RWPE1 (cell line): ENCODE measurements at regions not wholly inside any gene's neighbourhood (a gene's known extent, or its start where the extent isn't known, plus 50 kb on each side); places are given as distances from the start of the nearest gene placed in this dataset.

ENCODE experiments used
- CTCF ChIA-PET: fragments of 350-600 bp; sonication (Branson Sonifier 250); formaldehyde crosslinking; extraction: SDS; loops from one replicate; lab custom pipeline; 2021; lab: Yijun Ruan, JAX
- POLR2A ChIA-PET: fragments of 400-600 bp; formaldehyde crosslinking; extraction: SDS; loops from one replicate; lab custom pipeline; 2020; ENCODE audit warnings: antibody characterized with exemption; ENCODE audit not compliant: low non-redundant PET; lab: Yijun Ruan, JAX
- DNase-seq: peaks from one replicate; pipeline ENCODE4 v3.0.0; 2012; ENCODE audit warnings: low spot score
- H3K27ac ChIP-seq: fragments of 450-650 bp; 2 replicates; pipeline ENCODE4 v1.5.1; 2017
- CTCF ChIP-seq: fragments of 450-650 bp; conservative IDR thresholded peaks from 2 replicates; pipeline ENCODE4 v1.5.1; 2017; ENCODE audit warnings: low read depth, mild to moderate bottlenecking

GRCh38 chr18:56458770-56459712 is 179.4 kb downstream of the TXNL1 start:
- ChIA-PET CTCF (interaction anchor here (0.6 kb wide), 1 partner anchor 541 kb away, joined by 3 read pairs; no protein-coding TSS in a partner anchor), POLR2A (no interaction called here)
- TF ChIP-seq CTCF: no peak
- no peak for DNase-seq
- no peak overlapping the region for H3K27ac ChIP-seq

- DNase-seq: no peak
- CTCF ChIA-PET: no interaction called here
- POLR2A ChIA-PET: no interaction called here
- no peak for TF ChIP-seq CTCF
- no peak overlapping the region for H3K27ac ChIP-seq
These were observed 182.5 kb downstream of the TXNL1 start for GRCh38 chr18:56455874-56456273.

- ChIA-PET POLR2A (no interaction called here), CTCF (no interaction called here)
- no peak for DNase-seq
- H3K27ac ChIP-seq: no peak overlapping the region
- no peak for TF ChIP-seq CTCF
These were observed 183.3 kb downstream of the TXNL1 start for GRCh38 chr18:56455141-56455540.

- ChIA-PET POLR2A (no interaction called here), CTCF (interaction anchor here (0.7 kb wide), 1 partner anchor 491 kb away, joined by 3 read pairs; no protein-coding TSS in a partner anchor)
These were observed 184.8 kb downstream of the TXNL1 start for GRCh38 chr18:56453631-56454030.

GRCh38 chr18:56451188-56451587 is 187.2 kb downstream of the TXNL1 start:
- CTCF ChIA-PET: no interaction called here
- no peak for TF ChIP-seq CTCF
- no peak overlapping the region for H3K27ac ChIP-seq
- no peak for DNase-seq
- POLR2A ChIA-PET: no interaction called here

More at GRCh38 chr18:56453631-56454030, 184.8 kb downstream of the TXNL1 start:
- no peak for DNase-seq
- TF ChIP-seq CTCF: no peak
- no peak overlapping the region for H3K27ac ChIP-seq

GRCh38 chr18:56448751-56449150 is 189.6 kb downstream of the TXNL1 start:
- ChIA-PET CTCF (no interaction called here), POLR2A (no interaction called here)

More at GRCh38 chr18:56448751-56449150, 189.6 kb downstream of the TXNL1 start:
- no peak overlapping the region for H3K27ac ChIP-seq
- no peak for TF ChIP-seq CTCF
- no peak for DNase-seq
